ENCODE measurements at regions not wholly inside any gene's neighbourhood (a gene's known extent, or its start where the extent isn't known, plus 50 kb on each side); places are given as distances from the start of the nearest gene placed in this dataset.

- Histone ChIP-seq H3K27me3 (no peaks in the 10 kb centered on the region), H3K36me3 (no peaks in the 10 kb centered on the region), H3K27ac (no peak overlapping the region), H3K4me3 (no peak overlapping the region), H3K9me3 (no peaks in the 10 kb centered on the region), H3K4me1 (no peaks in the 10 kb centered on the region)
- 73 to 78% methylated on average over 7 of the region's 7 CpGs for WGBS, 2 donors
- intact Hi-C loops (cut with DNase I): no loop called here
- ATAC-seq (no peak), FAIRE-seq (no peak), DNase-seq (no peak)
- TF ChIP-seq CTCF (IDR thresholded peaks at IDR 0.05): no peak
Observed at GRCh38 chr7:45240273-45240771, 82.7 kb downstream of the RAMP3 start.

- WGBS, 2 donors: 59 to 60% methylated on average over 4 of the region's 4 CpGs
- Histone ChIP-seq H3K4me1 (no peaks in the 10 kb centered on the region), H3K9me3 (no peaks in the 10 kb centered on the region), H3K4me3 (no peak overlapping the region), H3K27ac (no peak overlapping the region), H3K36me3 (no peaks in the 10 kb centered on the region), H3K27me3 (no peaks in the 10 kb centered on the region)
- no peak for ATAC-seq
- no peak for FAIRE-seq
- intact Hi-C loops (cut with DNase I): no loop called here
- no peak for DNase-seq
- TF ChIP-seq CTCF (IDR thresholded peaks at IDR 0.05): no peak
Observed at GRCh38 chr7:45240926-45241325, 83.3 kb downstream of the RAMP3 start.

GRCh38 chr7:45241339-45242109 lies 83.9 kb downstream of the RAMP3 start:
- no peak for DNase-seq
- Histone ChIP-seq H3K4me1 (no peaks in the 10 kb centered on the region), H3K36me3 (no peaks in the 10 kb centered on the region), H3K27ac (no peak overlapping the region), H3K4me3 (no peak overlapping the region), H3K27me3 (no peaks in the 10 kb centered on the region), H3K9me3 (no peaks in the 10 kb centered on the region)
- 64 to 68% methylated on average over 11 of the region's 11 CpGs for whole genome bisulfite sequencing, 2 donors
- TF ChIP-seq CTCF (IDR thresholded peaks at IDR 0.05): no peak
- intact Hi-C loops (cut with DNase I): no loop called here
- no peak for FAIRE-seq
- ATAC-seq: no peak

- no peaks in the 10 kb centered on the region for H3K36me3 ChIP-seq
- no peak overlapping the region for H3K4me3 ChIP-seq
- no peak for DNase-seq
- no peak for FAIRE-seq
- no peaks in the 10 kb centered on the region for H3K27me3 ChIP-seq
- 86 to 90% methylated on average over 4 of the region's 4 CpGs for WGBS, 2 donors
- no peak for ATAC-seq
- H3K9me3 ChIP-seq: no peaks in the 10 kb centered on the region
- intact Hi-C loops (cut with DNase I): no loop called here
- H3K4me1 ChIP-seq: no peaks in the 10 kb centered on the region
- no peak for TF ChIP-seq CTCF (IDR thresholded peaks at IDR 0.05)
- no peak overlapping the region for H3K27ac ChIP-seq
Observed at GRCh38 chr7:45242261-45242660, 84.7 kb downstream of the RAMP3 start.

- no peak for DNase-seq
- no peaks in the 10 kb centered on the region for H3K4me1 ChIP-seq
- intact Hi-C loops (cut with DNase I): no loop called here
- FAIRE-seq: no peak
- no peaks in the 10 kb centered on the region for H3K36me3 ChIP-seq
- no peaks in the 10 kb centered on the region for H3K9me3 ChIP-seq
- H3K27ac ChIP-seq: no peak overlapping the region
- no peak for ATAC-seq
- 85 to 91% methylated on average over 3 of the region's 3 CpGs for WGBS, 2 donors
- TF ChIP-seq CTCF (IDR thresholded peaks at IDR 0.05): no peak
- no peaks in the 10 kb centered on the region for H3K27me3 ChIP-seq
- H3K4me3 ChIP-seq: no peak overlapping the region
Observed at GRCh38 chr7:45242698-45243097, 85.1 kb downstream of the RAMP3 start.
